Gastrocnemius medialis (tissue), 4 donors: ENCODE measurements at regions not wholly inside any gene's neighbourhood (a gene's known extent, or its start where the extent isn't known, plus 50 kb on each side); places are given as distances from the start of the nearest gene placed in this dataset.

Experiments
- POLR2A ChIP-seq, 2 donors: fragments of 450-650 bp; IDR thresholded peaks; one replicate each; pipeline ENCODE4 v1.6.1; 2017; ENCODE audit warnings: antibody characterized with exemption in 2 of 2, mild to moderate bottlenecking in 2 of 2, moderate library complexity in 2 of 2
- TF ChIP-seq, protein P1 (sequence below), 5 experiments: fragments of 450-650 bp in 3 of 5; fragments of 200-600 bp in 2 of 5; sonication (generic) in 2 of 5; IDR thresholded peaks in 4 of 5; conservative IDR thresholded peaks in 1 of 5; 1 replicate in 4 of 5; 2 replicates in 1 of 5; pipeline ENCODE4 v1.5.1; 2016 to 2019; ENCODE audit warnings: antibody characterized with exemption in 5 of 5, mild to moderate bottlenecking in 3 of 5, moderate library complexity in 3 of 5

- TF ChIP-seq, protein P1, sequence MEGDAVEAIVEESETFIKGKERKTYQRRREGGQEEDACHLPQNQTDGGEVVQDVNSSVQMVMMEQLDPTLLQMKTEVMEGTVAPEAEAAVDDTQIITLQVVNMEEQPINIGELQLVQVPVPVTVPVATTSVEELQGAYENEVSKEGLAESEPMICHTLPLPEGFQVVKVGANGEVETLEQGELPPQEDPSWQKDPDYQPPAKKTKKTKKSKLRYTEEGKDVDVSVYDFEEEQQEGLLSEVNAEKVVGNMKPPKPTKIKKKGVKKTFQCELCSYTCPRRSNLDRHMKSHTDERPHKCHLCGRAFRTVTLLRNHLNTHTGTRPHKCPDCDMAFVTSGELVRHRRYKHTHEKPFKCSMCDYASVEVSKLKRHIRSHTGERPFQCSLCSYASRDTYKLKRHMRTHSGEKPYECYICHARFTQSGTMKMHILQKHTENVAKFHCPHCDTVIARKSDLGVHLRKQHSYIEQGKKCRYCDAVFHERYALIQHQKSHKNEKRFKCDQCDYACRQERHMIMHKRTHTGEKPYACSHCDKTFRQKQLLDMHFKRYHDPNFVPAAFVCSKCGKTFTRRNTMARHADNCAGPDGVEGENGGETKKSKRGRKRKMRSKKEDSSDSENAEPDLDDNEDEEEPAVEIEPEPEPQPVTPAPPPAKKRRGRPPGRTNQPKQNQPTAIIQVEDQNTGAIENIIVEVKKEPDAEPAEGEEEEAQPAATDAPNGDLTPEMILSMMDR (IDR thresholded peaks at IDR 0.05 in 4 of 5, conservative IDR thresholded peaks at IDR 0.05 in 1 of 5) = no peak
- TF ChIP-seq POLR2A (IDR thresholded peaks at IDR 0.05) = no peak
Observed at GRCh38 chr11:109586789-109587188, 164.8 kb downstream of the C11orf87 start.
